Right lung (tissue), 2 donors: ENCODE measurements at regions not wholly inside any gene's neighbourhood (a gene's known extent, or its start where the extent isn't known, plus 50 kb on each side); places are given as distances from the start of the nearest gene placed in this dataset.
"Not testable (repeated sequence)": the region's sequence is repeated elsewhere in the genome, so short reads cannot be mapped to it uniquely, and the experiment has no call there.

Experiments used
- DNase-seq, 2 donors: peaks; one replicate each; pipeline ENCODE4 v3.0.0-alpha.2; 2013

DNA sequence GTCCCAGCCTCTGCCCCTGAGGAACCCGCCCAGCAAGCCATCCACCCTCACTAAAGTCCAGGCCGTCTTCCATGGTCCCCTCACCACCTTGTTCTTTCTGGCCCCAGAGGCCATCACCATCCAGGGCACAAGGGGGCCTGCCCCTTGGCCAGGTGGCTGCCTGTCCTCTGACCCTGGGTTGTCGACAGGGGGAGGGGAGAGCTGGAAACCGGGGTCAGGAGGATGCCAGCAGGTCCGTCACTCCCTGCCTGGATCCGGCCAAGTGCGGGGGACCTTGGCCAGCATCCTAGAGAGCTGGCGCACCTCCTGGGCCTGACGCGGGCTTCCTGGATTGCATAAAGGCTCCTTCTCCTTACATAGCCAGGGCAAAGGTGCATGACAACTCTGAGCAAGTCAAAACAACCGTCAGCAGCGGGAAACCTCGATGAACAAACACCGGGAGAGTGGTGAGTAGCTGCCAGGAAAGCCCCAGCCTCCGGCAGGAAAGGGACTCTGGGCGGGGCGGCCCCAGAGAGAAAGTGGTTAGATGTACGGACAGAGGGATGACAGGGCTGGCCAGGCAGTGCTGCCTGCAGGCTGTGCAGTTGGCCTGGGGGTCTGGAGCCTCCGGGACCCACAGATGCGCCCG lies 4461.2 kb upstream of the TPTE start:
- DNase-seq = not testable (repeated sequence)

DNA sequence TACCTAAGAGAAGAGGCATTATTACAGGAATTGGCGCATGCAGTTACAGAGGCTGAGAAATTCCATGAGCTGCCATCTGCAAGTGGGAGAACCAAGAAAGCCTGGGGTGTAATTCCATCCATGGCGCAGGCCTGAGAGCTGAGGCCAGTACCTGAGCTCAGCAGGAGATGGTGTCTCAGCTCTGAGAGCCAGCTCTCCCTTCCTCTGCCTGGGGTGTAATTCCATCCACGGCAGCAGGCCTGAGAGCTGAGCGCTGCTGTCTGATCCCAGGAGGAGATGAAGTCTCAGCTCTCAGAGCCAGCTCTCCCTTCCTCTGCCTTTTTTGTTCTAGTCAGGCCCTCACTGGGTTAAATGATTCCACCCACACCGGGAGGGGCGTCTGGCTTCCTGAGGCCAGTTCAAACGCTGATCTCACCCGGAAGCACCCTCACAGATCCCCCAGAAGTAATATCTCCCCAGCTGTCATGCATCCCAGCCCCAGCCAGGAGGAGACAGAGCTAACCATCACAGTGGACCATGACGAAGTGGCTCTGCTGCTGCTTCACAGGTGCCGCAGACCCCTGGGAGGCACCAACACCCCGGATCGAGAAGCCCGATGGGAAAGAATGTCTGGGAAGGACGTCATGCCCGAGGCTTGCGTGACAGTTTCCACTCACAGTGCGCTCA lies 4454.9 kb upstream of the TPTE start:
- DNase-seq = not testable (repeated sequence)

DNA sequence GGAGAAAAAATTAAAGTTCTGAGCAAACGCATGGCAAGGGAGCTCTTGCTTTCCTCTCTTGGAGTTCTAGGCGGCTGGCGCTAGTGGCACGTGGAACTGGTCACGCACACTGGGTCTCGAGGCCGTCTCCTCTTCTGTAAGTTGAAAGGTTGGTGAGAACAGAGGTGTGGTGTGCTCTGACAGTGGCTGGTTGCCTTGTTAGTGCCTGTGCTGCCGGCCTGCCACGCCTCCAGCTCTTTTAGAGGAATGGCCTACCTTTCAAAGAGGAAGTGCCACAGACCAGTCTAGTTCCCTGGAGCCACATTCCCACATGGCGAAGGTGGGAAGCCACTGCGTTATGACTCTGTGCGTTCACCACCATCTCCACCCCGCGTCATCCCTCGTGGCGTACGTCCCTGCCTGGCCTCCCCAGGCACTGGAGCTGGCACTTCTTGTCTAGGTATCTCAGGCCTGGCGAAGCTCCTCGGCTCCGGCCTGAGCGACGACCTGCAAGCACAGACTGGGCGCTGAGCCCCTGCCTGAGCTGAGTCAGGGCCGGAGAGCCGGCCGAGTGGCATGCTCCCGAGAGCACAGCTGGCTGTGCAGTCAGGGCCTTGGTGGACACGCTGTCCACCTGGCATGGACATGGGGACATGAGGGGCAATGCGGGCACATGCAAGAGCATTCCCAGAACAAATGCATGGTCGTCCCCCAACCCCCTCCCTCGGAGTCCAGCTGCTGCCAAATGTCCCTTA lies 4453.1 kb upstream of the TPTE start:
- DNase-seq = not testable (repeated sequence)

DNA sequence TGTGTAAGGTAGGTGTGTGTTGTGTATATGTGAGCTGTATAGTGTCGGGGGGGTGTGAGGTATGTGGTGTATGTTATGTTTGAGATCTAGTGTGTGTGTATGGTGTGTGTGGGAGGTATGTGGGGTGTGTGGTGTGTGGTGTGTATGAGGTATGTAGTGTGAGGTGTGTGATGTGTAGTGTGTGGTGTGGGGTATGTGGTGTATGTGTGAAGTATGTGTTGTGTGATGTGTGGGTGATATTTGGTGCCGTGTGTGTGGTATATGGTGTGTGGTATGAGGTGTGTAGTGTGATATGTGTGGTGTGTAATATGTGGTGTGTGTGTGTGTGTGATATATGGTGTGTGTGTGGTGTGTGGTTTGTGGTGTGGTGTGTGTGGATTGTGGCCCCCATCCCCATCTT lies 4451.2 kb upstream of the TPTE start:
- not testable (repeated sequence) for DNase-seq

DNA sequence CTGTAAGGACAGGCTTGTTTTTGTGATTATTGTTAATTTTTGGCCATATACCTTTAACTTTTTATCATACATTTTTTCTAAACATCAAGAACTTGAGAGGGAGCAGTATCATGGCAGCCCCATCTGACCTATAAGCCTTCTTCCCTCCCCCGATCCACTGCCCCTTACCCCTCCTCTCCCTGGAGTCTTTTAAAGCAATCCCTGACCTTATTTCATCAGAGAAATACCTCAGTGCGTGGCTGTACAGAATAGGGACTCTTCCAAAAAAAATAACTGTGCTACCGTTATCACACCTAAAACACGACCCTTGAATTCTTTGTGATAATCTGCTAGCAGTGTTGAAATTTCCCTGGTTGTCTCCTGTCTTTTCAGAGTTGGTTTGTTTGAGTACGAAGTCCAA lies 4448.7 kb upstream of the TPTE start:
- not testable (repeated sequence) for DNase-seq

DNA sequence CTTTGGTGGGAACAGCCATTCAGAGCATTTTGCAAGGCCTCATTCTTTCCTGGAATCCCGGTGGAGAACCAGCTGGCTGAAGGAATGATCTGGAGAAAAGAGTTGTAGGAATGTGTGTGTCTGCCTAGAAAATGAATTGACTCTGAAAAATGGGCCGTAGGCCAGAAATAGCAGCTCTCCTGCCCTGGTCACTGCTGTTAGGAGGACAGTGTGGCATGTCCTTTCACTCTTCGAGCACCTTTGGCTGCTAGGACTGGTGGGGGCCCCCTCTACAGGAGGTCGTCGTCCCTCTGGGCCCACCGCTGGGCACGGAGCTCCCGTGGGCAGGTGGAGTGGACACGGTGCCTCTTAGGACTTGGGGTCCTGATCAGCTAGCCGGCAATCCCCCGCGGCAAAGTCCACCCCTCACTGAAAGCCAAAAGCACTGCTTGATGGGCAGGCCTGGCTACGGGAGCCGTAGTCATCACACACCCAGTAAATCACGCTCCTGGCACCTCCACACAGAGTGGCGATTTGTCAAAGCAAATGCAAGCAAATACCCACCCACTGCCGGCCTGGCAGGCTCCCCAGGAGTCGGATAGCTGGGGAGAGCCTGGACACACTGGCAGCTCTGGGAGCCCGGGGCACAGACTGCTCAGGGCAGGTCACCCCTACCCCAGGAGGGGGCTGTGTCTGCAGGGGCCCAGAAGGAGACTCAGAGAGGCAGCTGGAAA lies 4447.2 kb upstream of the TPTE start:
- not testable (repeated sequence) for DNase-seq

DNA sequence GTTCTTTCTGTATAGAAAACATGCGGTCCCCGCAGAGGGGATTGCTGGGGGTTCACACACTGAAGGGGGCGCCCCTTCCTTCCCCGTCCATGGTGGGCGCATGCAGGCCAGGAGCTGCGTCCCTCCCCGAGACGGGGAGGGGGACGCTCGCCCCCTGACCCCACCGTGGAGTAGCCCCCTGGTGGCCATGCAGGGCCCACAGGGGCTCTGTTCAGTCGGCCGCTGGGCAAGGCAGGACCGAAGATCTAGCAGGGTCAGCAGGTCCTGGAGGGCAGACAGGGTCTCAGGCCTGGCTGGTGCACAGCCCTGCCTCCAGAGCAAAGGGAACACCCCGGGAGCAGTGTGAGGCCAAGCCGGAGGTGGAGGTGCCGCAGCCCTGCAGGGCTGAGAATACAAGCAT lies 4446.4 kb upstream of the TPTE start:
- DNase-seq = not testable (repeated sequence)

DNA sequence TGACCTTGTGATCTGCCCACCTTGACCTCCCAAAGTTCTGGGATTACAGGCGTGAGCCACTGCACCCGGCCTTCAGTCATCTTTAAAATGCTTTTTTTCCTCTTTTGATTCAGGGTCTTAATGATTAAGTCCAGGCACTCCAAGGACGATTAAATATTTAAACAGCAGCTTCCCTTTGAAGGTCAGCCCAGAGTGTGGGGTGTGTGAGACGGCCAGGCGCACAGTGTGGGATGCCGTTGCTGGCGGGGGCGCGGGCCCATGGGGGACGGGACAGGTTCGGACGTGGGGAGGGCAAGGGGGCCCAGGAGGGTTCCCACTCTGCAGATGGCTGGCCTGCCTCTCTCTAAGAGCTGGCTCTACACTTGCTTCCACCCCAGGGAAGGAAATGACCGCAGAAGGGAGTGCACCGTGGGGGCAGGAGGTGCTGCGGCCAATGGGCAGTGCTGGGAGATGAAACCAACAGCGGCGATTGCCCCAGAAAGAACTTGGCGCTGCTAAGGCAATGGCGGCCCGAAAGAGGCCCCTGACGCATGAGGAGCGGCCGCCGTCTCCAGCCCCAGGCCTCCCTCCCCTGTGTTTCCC lies 4445.7 kb upstream of the TPTE start:
- DNase-seq = not testable (repeated sequence)

DNA sequence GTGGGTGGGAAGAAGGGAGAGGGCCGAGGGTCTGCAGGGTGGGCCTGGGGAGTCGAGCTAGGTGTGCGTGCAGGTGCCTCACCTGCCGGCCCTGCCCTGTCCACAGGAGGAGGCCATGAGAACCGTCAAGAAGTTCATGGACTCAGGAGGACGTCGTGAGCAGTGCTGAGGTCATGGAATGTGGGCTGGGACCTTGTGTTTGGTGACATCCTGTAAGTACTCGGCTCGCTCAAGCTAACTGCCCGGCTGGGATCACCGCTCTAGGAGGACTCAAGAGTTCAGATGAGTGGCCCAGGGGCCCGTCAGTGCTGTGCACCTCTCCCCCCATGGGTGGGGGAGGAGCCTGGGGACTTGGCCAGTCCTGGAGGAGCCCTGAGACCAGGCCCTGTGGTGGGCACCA lies 4444.0 kb upstream of the TPTE start:
- not testable (repeated sequence) for DNase-seq

DNA sequence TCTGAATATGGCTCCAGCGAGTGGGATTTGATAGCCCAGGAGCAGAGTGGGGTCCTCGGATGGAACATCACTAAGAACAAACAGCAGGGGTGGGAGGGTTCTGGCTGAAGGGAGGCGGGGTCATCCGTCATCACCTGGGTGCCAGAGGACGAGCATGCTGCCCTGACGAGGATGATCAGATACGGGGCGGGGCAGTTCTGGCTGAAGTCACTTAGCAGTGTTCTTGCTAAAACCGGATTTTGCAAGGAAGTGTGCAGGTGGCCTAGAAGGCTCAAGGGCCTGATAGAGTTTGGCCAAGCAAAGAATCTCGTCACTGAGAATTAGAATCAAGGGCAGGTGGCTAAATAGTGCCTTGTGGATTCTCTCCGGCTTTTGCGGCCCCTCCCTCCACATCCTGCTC lies 4442.5 kb upstream of the TPTE start:
- not testable (repeated sequence) for DNase-seq

DNA sequence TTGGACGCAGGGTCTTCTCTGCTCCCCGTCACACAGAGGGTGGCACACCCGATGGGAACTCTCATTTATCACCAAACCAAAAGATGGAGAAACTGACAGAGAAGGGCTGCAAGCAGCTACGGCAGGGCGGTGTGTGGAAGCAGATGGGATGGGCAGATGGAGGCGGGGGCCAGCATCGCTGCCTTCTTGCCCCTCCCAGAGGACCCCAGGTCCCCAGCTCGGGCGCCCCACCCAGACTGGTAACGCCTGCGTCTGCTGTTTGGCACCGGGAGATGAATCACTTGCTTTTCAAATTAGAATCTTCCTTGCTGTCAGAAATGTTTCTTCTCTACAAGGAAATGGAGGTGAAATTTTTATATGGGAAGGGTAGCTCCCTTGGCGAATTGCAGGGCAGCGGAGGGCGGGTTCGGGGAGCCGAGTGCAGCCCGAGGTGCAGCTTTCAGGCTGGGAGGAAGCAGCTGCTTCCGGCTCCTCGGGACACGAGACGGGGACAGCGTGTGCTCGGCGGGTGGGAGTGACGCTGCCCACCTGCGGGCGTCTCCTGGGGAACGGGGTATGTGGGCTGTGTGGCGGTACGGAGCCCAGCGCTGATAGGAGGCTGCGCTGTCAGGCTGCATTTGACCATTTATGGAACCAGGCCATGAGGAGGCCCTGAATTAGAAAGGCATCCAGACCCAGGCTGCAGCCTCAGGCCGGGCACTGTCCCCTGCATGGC lies 4440.3 kb upstream of the TPTE start:
- not testable (repeated sequence) for DNase-seq

DNA sequence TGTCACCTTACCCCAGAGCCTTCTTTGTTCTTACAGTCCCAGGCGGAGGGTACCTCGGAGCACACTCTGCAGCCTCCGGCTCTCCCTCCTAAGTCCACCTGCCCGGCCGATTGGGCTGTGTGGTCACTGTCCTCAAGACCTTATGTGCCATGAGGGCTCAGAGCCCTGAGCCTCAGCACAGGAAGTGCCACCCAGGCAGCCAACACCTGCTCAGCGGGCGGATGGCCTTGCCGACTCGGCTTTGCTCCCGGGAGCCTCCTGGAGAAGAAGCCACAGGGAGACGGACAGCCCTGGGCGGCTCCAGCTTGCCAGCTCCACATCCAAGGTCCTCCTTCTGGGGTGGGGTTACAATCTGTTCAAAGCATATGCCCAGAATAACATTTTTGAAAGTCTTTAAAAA lies 4439.2 kb upstream of the TPTE start:
- DNase-seq = not testable (repeated sequence)

DNA sequence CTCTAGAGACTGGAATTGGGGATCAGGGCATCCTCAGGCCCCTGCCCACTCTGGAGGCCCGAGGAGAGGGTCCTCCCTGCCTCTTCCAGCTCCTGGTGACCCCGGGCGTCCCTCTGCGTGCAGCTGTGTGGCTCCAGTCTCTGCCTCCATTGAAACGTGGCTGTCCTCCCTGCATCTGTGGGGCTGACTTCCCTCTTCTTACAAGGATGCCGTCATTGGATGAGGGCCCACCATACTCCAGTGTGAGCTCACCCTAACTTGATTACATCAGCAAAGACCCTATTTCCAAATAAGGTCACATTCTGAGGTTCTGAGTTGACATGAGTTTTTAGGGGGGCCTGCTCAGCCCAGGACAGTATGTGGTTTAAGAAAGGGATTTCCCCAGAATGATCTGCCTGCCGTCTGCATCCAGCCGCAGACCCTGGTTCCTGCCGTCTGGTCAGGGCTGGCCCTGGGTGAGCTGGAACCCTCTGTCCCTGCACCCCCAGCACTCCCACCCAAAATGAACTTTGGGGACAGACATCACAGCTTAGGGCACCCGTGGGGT lies 4437.7 kb upstream of the TPTE start:
- not testable (repeated sequence) for DNase-seq

DNA sequence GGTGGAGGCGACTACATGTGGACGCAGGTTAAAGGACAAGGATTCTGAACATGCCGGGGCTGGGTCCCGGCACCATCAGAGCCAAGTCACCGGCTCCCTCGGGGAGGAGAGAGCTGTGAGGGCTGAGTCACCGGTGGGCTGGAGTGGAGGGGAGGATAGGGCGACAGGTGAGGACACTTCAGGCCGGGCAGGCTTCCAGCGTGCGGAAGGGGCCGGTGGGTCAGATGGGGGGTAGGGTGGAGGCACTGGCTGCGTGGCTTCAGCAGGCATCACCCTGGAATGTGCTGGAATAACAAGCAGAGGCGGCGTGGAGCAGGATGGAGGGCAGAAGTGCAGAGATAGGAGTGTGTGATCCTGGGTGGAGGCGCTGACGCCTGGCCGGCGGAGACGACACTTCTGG lies 4435.3 kb upstream of the TPTE start:
- DNase-seq = not testable (repeated sequence)

DNA sequence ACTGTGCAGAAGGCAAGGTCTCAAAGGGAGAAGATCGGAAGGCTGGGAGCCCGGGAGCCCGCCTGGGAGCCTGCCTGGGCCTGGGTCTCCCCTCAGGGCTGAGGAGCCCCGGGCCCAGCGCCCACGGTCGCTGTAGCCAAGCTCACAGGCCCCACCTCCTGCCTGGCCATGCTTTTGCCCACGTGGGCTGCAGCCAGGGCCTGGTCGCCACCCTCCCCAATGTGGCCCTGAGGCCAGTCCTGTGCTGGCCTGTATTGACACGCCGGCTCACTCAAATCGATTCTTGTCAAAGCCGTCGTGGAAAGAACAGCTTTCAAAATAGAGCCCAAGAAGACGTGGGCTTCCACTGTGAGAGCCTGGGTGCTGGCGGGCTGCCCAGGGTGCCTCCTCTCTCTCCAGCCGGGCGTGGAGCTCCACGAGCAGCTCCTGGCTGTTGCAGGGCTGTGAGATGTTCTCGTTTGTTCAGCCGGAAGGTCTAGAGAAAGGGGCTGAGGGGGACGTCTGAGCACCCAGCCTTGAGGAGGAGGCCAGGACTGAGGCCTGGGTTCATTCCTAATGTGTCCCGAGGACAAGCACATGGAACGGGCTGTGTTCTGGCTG lies 4433.7 kb upstream of the TPTE start:
- not testable (repeated sequence) for DNase-seq

DNA sequence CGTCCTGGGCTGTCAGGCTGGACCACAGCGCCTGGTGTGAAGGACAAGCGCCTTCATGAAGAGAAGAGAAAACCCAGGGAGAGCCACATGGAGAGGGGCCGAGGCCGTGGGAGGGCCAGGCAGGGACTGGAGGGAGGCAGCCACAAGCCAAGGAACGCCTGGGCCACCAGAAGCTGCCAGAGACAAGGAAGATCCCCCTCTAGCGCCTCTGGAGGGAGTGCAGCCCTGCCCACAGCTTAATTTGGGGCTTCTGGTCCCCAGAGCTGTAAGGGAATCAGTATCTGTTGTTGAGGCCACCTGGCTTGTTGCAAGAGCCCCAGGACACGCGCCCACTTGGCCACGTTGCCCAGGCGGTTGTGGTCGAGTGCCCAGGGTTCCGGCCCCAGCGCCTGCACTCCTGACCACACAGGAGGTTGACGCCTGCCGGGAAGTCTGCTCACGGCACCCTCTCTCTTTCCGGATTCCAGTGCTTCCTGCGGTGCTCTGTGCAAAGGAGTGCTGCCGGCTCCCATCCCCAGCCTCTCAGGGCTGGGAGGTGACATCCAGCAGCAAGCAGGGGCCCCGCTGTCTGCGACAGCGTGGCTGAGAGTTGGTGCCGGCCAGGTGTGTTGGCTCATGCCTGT lies 4431.0 kb upstream of the TPTE start:
- not testable (repeated sequence) for DNase-seq

DNA sequence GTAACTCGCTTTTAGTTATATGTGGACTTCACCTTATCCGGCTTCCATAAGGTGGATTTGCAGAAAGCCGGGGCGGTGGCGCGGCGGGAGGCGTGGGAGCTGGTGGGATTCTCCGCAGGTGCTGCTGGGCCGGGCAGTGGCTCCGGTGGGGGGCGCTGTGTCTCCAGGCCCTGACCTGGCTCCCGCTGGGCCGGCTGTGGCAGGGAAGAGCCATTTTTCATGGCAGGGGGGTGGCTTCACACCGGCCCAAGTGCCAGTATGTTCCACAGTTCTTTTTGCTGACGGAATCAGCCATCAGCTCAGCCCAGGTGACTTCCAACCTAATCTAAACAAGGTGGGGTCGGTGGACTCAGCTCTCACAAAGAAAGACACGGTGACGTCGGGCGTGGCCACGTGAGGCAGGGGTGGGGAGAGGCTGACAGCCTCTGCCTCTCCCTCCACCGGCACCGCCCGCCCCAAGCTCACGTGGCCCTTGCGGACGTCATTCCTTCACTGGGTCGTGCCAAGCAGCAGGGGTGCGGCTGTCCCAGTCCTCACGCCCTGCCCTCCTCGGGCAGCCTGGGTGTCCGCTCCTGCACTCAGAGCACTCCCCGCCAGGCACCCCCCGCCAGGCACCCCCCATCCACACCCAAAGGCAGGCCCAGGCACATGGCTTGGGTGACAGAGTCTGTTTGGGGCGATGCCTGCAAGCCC lies 4429.9 kb upstream of the TPTE start:
- not testable (repeated sequence) for DNase-seq

DNA sequence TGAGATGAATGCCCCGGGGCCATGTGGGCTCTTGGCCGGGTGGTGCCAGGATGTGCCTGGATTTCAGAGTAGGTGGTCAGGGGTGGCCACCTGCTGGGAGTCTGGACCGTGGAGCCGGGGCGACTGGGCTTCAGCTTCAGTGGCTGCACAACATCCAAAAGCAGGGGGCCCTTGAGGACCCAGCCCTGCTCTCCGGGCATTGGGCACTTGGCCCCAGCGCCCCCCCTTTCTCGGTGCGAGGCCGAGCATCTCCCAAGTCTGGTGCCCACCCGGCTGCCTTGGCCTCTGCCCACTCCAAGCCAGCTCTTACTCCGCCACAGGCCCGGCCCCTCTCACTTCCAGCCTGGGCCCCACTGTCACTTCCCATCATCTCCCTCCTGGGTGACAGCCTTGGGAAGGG lies 4429.0 kb upstream of the TPTE start:
- not testable (repeated sequence) for DNase-seq

DNA sequence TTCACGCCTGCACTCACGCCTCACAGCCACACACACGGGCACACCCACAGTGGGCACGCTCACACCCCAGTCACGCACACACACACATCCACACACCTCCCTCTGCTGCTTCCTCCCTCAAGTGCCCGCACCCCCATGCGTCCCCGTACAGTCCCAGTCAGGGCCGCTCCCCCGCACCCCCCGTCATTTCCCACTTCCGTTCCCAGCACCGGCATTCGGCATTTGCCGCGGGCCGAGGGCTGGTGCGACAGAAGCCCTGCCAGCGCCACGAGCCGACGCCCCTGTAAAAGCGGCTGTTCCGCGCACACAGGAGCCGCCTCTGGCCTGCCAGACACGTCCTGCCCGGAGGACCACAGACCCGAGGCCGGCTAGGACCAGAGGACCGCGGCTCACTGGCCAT lies 4428.0 kb upstream of the TPTE start:
- DNase-seq = not testable (repeated sequence)
